HCT116 (cell line): ENCODE measurements at regions not wholly inside any gene's neighbourhood (a gene's known extent, or its start where the extent isn't known, plus 50 kb on each side); places are given as distances from the start of the nearest gene placed in this dataset.

Source experiments
- ATAC-seq: fragments of 200-7000 bp; cut with Tn5 transposase; 2 replicates; pipeline ENCODE4 v1.9.1; 2020; ENCODE audit warnings: mild to moderate bottlenecking, moderate library complexity
- BruUV-seq: library from RNA; stranded (reverse); fragments of 400-500 nt; replicated peaks from 2 replicates; lab custom pipeline; 2021; lab: Mats Ljungman, UMichigan
- CTCF ChIA-PET: fragments of 300-600 bp; sonication (Branson Sonifier 250); formaldehyde crosslinking; loops from one replicate; lab custom pipeline; 2021; ENCODE audit warnings: antibody characterized with exemption; lab: Charles Lee
- POLR2A ChIA-PET: fragments of 300-600, 350-600 bp; sonication (Branson Sonifier 250); formaldehyde crosslinking; loops from one replicate; lab custom pipeline; 2021; ENCODE audit warnings: antibody characterized with exemption; lab: Charles Lee
- RAD21 ChIA-PET, 2 experiments: fragments of 300-600 bp; sonication (Branson Sonifier 250); formaldehyde crosslinking; loops; one replicate each; lab custom pipeline; 2023; ENCODE audit warnings: low total read pairs in 2 of 2; ENCODE audit not compliant: uncharacterized antibody in 2 of 2, unreplicated experiment in 2 of 2, low non-redundant PET in 1 of 2; lab: Charles Lee
- DNase-seq: peaks from one replicate; pipeline ENCODE4 v3.0.0-alpha.2; 2010; ENCODE audit warnings: low read depth, low spot score
- H2AFZ ChIP-seq: fragments of 200-600 bp; shearing (Covaris generic), sonication (generic); 2 replicates; pipeline ENCODE4 v1.6.1; 2017; ENCODE audit warnings: low read depth, mixed run types, mixed read lengths, antibody characterized with exemption, low read length; ENCODE audit not compliant: poor library complexity, severe bottlenecking
- H3K27ac ChIP-seq: 2 replicates; pipeline ENCODE4 v1.5.1; 2012; ENCODE audit warnings: low read depth, low read length
- H3K27me3 ChIP-seq: fragments of 200-600 bp; sonication (generic); 2 replicates; pipeline ENCODE4 v1.6.1; 2016; ENCODE audit warnings: mixed run types, low read length, mixed read lengths; ENCODE audit not compliant: insufficient read depth
- H3K36me3 ChIP-seq, 2 experiments: fragments of 200-500 bp in 1 of 2; fragments of 200-600 bp in 1 of 2; sonication (Bioruptor generic) in 1 of 2; sonication (generic) in 1 of 2; 2 replicates each; pipeline versions ENCODE4 v1.5.1 to v1.6.1; 2014 to 2016; ENCODE audit warnings: low read length in 2 of 2, inconsistent platforms in 1 of 2, mixed read lengths in 1 of 2, mixed run types in 1 of 2; ENCODE audit not compliant: insufficient read depth in 2 of 2, control insufficient read depth in 1 of 2
- H3K4me1 ChIP-seq, 2 experiments: fragments of 200-600 bp in 1 of 2; sonication (generic) in 1 of 2; 2 replicates each; pipeline versions ENCODE4 v1.5.1 to v1.6.1; 2012 to 2017; ENCODE audit warnings: low read length in 2 of 2, inconsistent platforms in 1 of 2, mild to moderate bottlenecking in 1 of 2, mixed read lengths in 1 of 2, mixed run types in 1 of 2, moderate library complexity in 1 of 2; ENCODE audit not compliant: insufficient read depth in 2 of 2, control insufficient read depth in 1 of 2
- H3K4me2 ChIP-seq: fragments of 200-600 bp; sonication (generic); 2 replicates; pipeline ENCODE4 v1.6.1; 2017; ENCODE audit warnings: mixed run types, low read length, mixed read lengths
- H3K4me3 ChIP-seq, 2 experiments: fragments of 200-600 bp in 1 of 2; sonication (generic) in 1 of 2; replicated peaks in 1 of 2; 2 replicates each; pipeline ENCODE4 v1.5.1; 2011 to 2016; ENCODE audit warnings: low read length in 2 of 2, control low read depth in 1 of 2, low read depth in 1 of 2, mild to moderate bottlenecking in 1 of 2, mixed read lengths in 1 of 2, mixed run types in 1 of 2
- H3K79me2 ChIP-seq: fragments of 200-600 bp; sonication (generic); 2 replicates; pipeline ENCODE4 v1.6.1; 2017; ENCODE audit warnings: mild to moderate bottlenecking, mixed run types, low read length, moderate library complexity, mixed read lengths; ENCODE audit not compliant: insufficient read depth
- H3K9ac ChIP-seq: fragments of 200-600 bp; sonication (generic); 2 replicates; pipeline ENCODE4 v1.6.1; 2016; ENCODE audit warnings: low read length, mixed read lengths
- H3K9me2 ChIP-seq: fragments of 200-600 bp; sonication (generic), shearing (Covaris generic); 2 replicates; pipeline ENCODE4 v1.6.1; 2017; ENCODE audit warnings: mixed run types, mild to moderate bottlenecking, moderate library complexity; ENCODE audit not compliant: insufficient read depth
- H3K9me3 ChIP-seq, 2 experiments: fragments of 200-500 bp in 1 of 2; fragments of 200-600 bp in 1 of 2; sonication (Bioruptor generic) in 1 of 2; sonication (generic) in 1 of 2; 2 replicates each; pipeline ENCODE4 v1.6.1; 2014 to 2017; ENCODE audit warnings: low read length in 2 of 2, mixed read lengths in 2 of 2, inconsistent platforms in 1 of 2, low read depth in 1 of 2, mild to moderate bottlenecking in 1 of 2, mixed run types in 1 of 2, moderate library complexity in 1 of 2; ENCODE audit not compliant: control insufficient read depth in 1 of 2, insufficient read depth in 1 of 2
- H4K20me1 ChIP-seq: fragments of 200-600 bp; sonication (generic), shearing (Covaris generic); 2 replicates; pipeline ENCODE4 v1.6.1; 2017; ENCODE audit warnings: mixed run types, mild to moderate bottlenecking, moderate library complexity; ENCODE audit not compliant: insufficient read depth
- ATF3 ChIP-seq: IDR thresholded peaks from 2 replicates; pipeline ENCODE4 v1.6.1; 2012
- CEBPB ChIP-seq: IDR thresholded peaks from 2 replicates; pipeline ENCODE4 v1.6.1; 2012; ENCODE audit warnings: low read depth
- ELF1 ChIP-seq: IDR thresholded peaks from 2 replicates; pipeline ENCODE4 v1.6.1; 2012; ENCODE audit warnings: low read depth, borderline replicate concordance
- MAX ChIP-seq: IDR thresholded peaks from 2 replicates; pipeline ENCODE4 v1.6.1; 2012
- POLR2A ChIP-seq: IDR thresholded peaks from 2 replicates; pipeline ENCODE4 v1.7.0; 2011; ENCODE audit warnings: borderline replicate concordance; ENCODE audit not compliant: insufficient read depth, insufficient read length; ENCODE audit errors: extremely low read depth
- POLR2AphosphoS5 ChIP-seq: IDR thresholded peaks from 2 replicates; pipeline ENCODE4 v1.6.1; 2011; ENCODE audit warnings: mild to moderate bottlenecking, low read depth, low read length, moderate library complexity
- RAD21 ChIP-seq: IDR thresholded peaks from 2 replicates; pipeline ENCODE4 v1.6.1; 2012; ENCODE audit warnings: low read depth, mild to moderate bottlenecking
- SP1 ChIP-seq: IDR thresholded peaks from 2 replicates; pipeline ENCODE4 v1.6.1; 2012; ENCODE audit warnings: low read depth
- SRF ChIP-seq: IDR thresholded peaks from 2 replicates; pipeline ENCODE4 v1.6.1; 2012; ENCODE audit warnings: low read depth
- TCF7L2 ChIP-seq: IDR thresholded peaks from 2 replicates; pipeline ENCODE4 v1.7.0; 2011; ENCODE audit warnings: borderline replicate concordance, inconsistent platforms; ENCODE audit not compliant: insufficient read depth, insufficient read length; ENCODE audit errors: extremely low read depth
- YY1 ChIP-seq: IDR thresholded peaks from 2 replicates; pipeline ENCODE4 v1.6.1; 2011; ENCODE audit warnings: low read length, low read depth, moderate library complexity, mild to moderate bottlenecking; ENCODE audit not compliant: insufficient replicate concordance; ENCODE audit errors: extremely low read depth
- ZBTB33 ChIP-seq: IDR thresholded peaks from 2 replicates; pipeline ENCODE4 v1.6.1; 2011; ENCODE audit warnings: mild to moderate bottlenecking, low read length, moderate library complexity; ENCODE audit not compliant: insufficient replicate concordance; ENCODE audit errors: extremely low read depth
- ZNF274 ChIP-seq: fragments of 200-500 bp; sonication (Bioruptor generic); IDR thresholded peaks from 2 replicates; pipeline ENCODE4 v1.6.1; 2014; ENCODE audit warnings: mild to moderate bottlenecking, low read depth, low read length, inconsistent platforms
- intact Hi-C: fragments of 100-400 bp; cut with micrococcal nuclease; formaldehyde crosslinking; loops from 2 replicates; pipeline ENCODE4 v1.10.0; 2022

- H3K4me1 ChIP-seq, result peaks cover 0 to 13% of the 10 kb centered on the region in 2 experiments; a peak in 2 of 4 replicates
- H3K27ac ChIP-seq, result no peak overlapping the region
- no peaks in the 10 kb centered on the region for H3K9me3 ChIP-seq
- ATAC-seq, result no peak
- H2AFZ ChIP-seq, result no peak overlapping the region
- no peaks in the 10 kb centered on the region for H4K20me1 ChIP-seq
- peaks cover 7% of the 10 kb centered on the region; the same call in 1 of the 2 replicates for H3K79me2 ChIP-seq
- no TSS peak for BruUV-seq
- no peaks in the 10 kb centered on the region for H3K9me2 ChIP-seq
- H3K4me3 ChIP-seq, result no peak overlapping the region
- RAD21 ChIA-PET, result no interaction called here
- TF ChIP-seq POLR2AphosphoS5, result no peak
- no peak for TF ChIP-seq MAX
- no peak for TF ChIP-seq RAD21
- TF ChIP-seq ZNF274, result no peak
- no peak for TF ChIP-seq ELF1
- no peak overlapping the region for H3K4me2 ChIP-seq
- intact Hi-C loops, result no loop called here
- peaks cover 11 to 22% of the 10 kb centered on the region in 2 experiments; a peak in 2 of 4 replicates for H3K36me3 ChIP-seq
- POLR2A ChIA-PET, result no interaction called here
- no peak for DNase-seq
- no peaks in the 10 kb centered on the region for H3K27me3 ChIP-seq
- H3K9ac ChIP-seq, result no peak overlapping the region
- CTCF ChIA-PET, result no interaction called here
These were observed 201.5 kb downstream of the RBM19 start for GRCh38 chr12:113764661-113765060.

GRCh38 chr12:113762882-113763816 lies 203.0 kb downstream of the RBM19 start:
- H3K27ac ChIP-seq, result no peak overlapping the region
- H3K9ac ChIP-seq, result no peak overlapping the region
- ATAC-seq, result no peak
- no peaks in the 10 kb centered on the region for H3K9me3 ChIP-seq
- ChIA-PET CTCF (no interaction called here), RAD21 (no interaction called here), POLR2A (interaction anchor here (0.6 kb wide), 1 partner anchor 72 kb away, joined by 4 read pairs; no protein-coding TSS in a partner anchor)
- no peak overlapping the region for H3K4me3 ChIP-seq
- H3K27me3 ChIP-seq, result no peaks in the 10 kb centered on the region
- no peak overlapping the region for H2AFZ ChIP-seq
- DNase-seq, result no peak
- H3K79me2 ChIP-seq, result no peaks in the 10 kb centered on the region
- no peaks in the 10 kb centered on the region for H4K20me1 ChIP-seq
- peaks cover 0 to 13% of the 10 kb centered on the region in 2 experiments; a peak in 2 of 4 replicates for H3K4me1 ChIP-seq
- H3K9me2 ChIP-seq, result no peaks in the 10 kb centered on the region
- intact Hi-C loops, result no loop called here
- H3K4me2 ChIP-seq, result no peak overlapping the region
- BruUV-seq, result no TSS peak
- peaks cover 20 to 22% of the 10 kb centered on the region in 2 experiments; a peak in 2 of 4 replicates for H3K36me3 ChIP-seq
- TF ChIP-seq SP1 (no peak), POLR2A (no peak), SRF (no peak), ATF3 (no peak), CEBPB (no peak), ZBTB33 (no peak), TCF7L2 (no peak), POLR2AphosphoS5 (no peak), MAX (no peak), YY1 (no peak), ZNF274 (no peak)
